Medulla oblongata (tissue), 1 donor: ENCODE measurements at regions not wholly inside any gene's neighbourhood (a gene's known extent, or its start where the extent isn't known, plus 50 kb on each side); places are given as distances from the start of the nearest gene placed in this dataset.

Source experiments
- DNase-seq: peaks from one replicate; pipeline ENCODE4 v3.0.0-alpha.2; 2015; ENCODE audit errors: extremely low spot score

- DNase-seq = no peak
These were observed 136.4 kb upstream of the KCNG1 start for GRCh38 chr20:51159303-51159702.

DNA sequence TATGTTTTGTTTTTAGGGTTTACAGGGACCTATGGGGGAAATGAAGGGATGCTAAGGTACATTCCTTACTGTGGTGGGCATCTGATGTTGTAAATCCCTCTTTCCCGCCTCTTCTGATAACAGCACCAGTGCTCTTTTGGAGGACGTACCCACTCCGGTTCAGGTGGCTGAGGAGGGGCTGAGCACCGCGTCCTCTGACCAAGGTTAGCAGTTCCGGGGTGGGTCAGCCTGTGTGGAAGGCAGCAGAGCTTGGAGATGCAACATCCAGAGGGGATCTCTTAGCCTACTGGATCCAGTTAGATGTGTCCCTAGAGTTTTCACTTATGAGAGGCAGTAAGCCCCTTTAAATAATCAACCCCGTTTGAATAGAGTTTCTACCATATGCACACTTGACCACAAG is 135.3 kb upstream of the KCNG1 start:
- no peak for DNase-seq

GRCh38 chr20:51156041-51156982 is 133.4 kb upstream of the KCNG1 start:
- no peak for DNase-seq

- no peak for DNase-seq
These were observed 132.1 kb upstream of the KCNG1 start for GRCh38 chr20:51154708-51155690.

- DNase-seq = no peak
These were observed 131.2 kb upstream of the KCNG1 start for GRCh38 chr20:51153867-51154707.

DNA sequence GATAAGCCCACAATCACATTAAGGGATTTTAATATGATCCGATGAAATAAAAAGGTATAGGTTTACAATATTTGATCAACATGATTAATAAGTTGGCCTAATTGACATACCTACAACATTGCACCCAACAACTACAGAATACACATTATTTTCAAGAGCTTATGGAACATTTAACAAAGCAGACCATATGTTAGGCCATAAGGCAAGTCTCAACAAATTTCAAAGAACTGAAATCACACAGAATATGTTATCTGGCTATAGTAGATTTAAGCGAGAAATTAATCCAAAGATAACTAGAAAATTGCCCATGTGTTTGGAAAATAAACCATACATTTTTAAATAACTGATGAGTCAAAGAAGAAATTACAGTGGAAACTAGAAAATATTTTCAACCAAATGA is 126.0 kb upstream of the KCNG1 start:
- no peak for DNase-seq

DNA sequence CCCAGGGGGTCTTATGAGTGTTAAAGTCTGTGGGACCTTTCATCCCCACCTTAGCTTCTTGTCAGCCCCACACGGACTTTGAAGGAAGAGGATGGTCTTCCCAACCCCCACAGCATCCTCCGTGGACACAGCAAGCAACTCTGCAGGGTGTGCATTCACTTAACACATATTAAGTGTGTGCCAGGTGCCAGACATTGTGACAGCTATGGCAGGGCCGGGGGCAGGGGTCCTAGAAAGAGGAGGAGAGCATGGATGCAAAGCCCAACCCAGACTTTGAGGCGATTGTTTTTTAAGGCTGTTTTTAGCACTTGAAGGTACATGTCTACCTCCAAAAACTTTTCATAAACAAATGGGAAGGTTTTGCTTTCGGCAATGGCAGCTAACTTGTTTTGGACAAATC is 121.6 kb upstream of the KCNG1 start:
- no peak for DNase-seq

DNA sequence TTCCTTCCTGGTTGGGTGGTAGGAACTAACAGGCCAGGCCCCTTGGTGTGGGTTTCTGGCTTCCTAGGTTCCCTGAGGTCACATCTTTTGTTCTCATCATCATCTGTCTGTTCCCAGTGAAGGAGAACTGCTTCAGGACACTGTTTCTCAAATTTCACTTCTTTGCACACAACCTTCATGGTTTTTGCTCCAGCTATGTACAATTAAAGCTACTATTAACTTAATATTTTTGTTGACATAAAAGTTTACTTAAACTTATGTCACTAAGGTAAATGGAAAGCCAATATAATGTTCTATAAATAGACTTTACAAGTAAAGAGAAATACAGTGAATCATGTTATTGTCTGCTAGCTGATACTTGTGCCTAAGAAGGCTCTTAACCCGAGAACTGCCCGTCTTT is 120.7 kb upstream of the KCNG1 start:
- DNase-seq = no peak

GRCh38 chr20:51142448-51142847 is 119.5 kb upstream of the KCNG1 start:
- DNase-seq = no peak

GRCh38 chr20:51140671-51141070 is 117.8 kb upstream of the KCNG1 start:
- no peak for DNase-seq

DNA sequence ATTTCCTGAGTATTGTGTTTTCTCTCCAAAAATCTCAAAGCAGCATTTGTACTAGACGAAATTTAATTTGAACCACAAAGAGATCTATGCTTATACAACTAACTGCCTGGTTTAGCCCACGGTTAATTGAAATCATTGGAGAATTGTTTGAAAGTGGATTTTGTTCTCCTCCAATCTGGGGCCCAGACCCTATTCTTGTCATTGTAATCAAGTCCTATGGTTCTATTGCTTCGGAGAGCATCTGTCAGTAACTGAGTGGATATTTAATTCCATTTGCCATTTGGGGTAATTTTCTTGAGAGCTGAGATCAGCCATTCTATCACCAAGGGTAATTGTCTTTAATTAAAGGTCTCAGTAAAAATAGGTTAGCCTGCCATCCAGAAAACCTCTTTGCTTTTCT is 117.0 kb upstream of the KCNG1 start:
- DNase-seq = no peak

DNA sequence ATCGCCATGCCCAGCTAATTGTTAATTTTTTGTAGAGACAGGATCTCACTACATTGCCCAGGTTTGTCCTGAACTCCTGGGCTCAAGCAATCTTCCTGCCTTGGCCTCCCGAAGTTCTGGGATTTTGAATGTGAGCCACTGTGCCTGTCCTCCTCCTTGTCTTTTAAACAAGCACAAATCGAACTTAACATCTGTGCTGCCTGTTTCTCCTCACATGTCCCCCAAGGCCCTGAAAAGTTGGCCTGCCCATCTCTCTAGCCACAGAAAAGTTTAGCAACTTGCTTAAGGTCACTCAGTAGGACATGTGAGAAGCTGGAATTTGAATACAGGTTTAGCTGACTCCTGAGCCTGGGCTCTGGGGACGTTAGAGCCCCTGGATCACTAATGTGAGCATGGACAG is 115.7 kb upstream of the KCNG1 start:
- no peak for DNase-seq

GRCh38 chr20:51137461-51137860 is 114.6 kb upstream of the KCNG1 start:
- DNase-seq = no peak

- DNase-seq = no peak
These were observed 113.2 kb upstream of the KCNG1 start for GRCh38 chr20:51135926-51136715.

- DNase-seq = no peak
These were observed 111.5 kb upstream of the KCNG1 start for GRCh38 chr20:51134405-51134804.

- no peak for DNase-seq
These were observed 109.4 kb upstream of the KCNG1 start for GRCh38 chr20:51132279-51132678.

- no peak for DNase-seq
These were observed 108.9 kb upstream of the KCNG1 start for GRCh38 chr20:51131811-51132210.

- DNase-seq = no peak
These were observed 106.4 kb upstream of the KCNG1 start for GRCh38 chr20:51129147-51129776.

DNA sequence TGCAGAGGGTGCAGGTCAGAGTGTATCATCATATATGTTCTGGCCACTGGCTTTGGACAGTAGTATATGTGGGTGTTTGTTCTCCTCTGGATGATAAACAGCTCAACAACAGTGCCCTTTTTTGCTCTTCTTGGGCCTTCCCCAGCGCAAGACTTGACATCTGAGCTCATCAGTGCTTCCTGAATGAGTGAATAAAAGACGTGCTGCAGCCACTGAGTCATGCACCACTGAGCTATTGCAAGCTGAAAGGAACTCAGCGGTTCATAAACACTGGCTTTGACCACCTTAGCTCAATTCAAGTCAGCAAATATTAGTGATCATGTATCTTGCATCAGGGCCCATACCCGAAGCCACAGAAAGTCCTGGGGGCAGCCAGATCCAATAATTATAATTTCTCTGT is 105.3 kb upstream of the KCNG1 start:
- DNase-seq = no peak

DNA sequence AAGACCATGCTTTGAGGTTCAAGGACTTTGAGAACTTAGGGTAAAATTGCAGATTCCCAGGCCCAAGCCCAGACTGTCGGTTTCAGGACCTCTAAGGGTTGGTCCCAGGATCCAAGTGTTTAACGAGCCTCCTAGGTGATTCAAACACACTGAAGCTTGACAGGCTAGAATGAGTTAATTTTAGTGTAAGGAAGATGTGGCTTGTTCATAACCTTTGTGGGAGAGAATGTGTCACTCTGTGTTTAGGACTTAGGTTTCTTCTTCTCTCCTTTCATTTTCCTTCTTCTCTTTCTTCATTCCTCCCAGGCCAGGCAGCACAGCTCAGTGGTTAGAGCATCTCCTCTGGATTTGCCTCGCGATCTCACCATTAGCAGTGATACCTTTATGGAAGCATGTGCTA is 104.8 kb upstream of the KCNG1 start:
- DNase-seq = no peak
